ENCODE measurements at regions not wholly inside any gene's neighbourhood (a gene's known extent, or its start where the extent isn't known, plus 50 kb on each side); places are given as distances from the start of the nearest gene placed in this dataset.

DNA sequence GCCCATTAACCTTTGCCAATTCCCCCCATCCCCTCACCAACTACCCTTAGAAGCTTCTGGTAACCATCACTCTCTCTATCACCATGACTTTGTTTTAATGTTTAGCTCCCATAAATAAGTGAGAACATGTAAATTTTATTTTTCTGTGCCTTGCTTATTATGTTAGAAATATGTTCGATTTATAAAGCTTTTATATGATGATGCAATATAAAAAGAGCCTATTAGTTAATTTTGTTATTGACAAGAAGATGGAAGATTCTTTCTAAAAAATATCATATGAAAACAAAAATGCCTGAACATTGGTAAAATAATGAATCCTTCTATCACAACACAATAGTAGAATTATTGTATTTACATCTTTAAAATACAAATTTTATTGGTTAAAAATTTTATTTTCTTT is 836.1 kb upstream of the TMPRSS15 start:
- H3K4me1 Mint-ChIP-seq: no peaks in the 10 kb centered on the region
- H3K27me3 Mint-ChIP-seq: no peaks in the 10 kb centered on the region
- ATAC-seq (no peak), DNase-seq (no peak)
- H3K36me3 Mint-ChIP-seq (ENCODE audit: low read depth): no peaks in the 10 kb centered on the region
- H3K4me3 Mint-ChIP-seq: no peak overlapping the region
- H3K27ac Mint-ChIP-seq: no peak overlapping the region
- H3K9me3 ChIP-seq (ENCODE audit: control insufficient read depth, low read length, poor library complexity, severe bottlenecking): peaks cover 4% of the 10 kb centered on the region

DNA sequence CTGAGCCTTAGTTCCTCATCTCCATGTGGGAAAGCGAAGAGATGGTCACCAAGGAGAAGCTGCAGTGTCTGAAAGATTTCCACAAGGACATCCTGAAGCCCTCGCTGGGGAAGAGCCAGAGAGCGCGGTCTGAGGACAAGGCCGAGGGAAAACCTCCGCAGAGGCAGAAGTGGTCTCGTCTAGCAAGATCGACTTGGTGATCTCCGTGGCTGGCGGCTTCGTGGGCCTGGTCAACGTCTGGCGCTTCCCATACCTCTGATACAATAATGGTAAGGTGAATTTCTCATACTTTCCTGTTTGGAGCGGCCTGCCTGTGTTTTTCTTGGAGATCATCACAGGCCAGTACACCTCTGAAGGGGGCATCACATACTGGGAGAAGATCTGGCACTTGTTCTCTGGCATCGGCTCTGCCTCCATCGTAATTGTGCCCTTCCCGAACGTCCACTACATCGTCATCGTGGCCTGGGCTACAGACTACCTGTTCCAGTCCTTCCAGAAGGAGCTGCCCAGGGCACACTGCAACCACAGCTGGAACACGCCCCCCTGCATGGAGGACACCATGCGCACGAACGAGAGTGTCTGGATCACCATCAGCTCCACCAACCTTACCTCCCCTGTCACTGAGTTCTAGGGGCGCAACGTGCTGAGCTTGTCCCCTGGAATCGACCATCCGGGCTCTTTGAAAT is 841.1 kb upstream of the TMPRSS15 start:
- ATAC-seq (no peak), DNase-seq (no peak)
- Mint-ChIP-seq H3K27ac (no peak overlapping the region), H3K4me3 (no peak overlapping the region), H3K4me1 (no peaks in the 10 kb centered on the region), H3K36me3 (ENCODE audit: low read depth) (no peaks in the 10 kb centered on the region), H3K27me3 (no peaks in the 10 kb centered on the region)
- no peaks in the 10 kb centered on the region for H3K9me3 ChIP-seq (ENCODE audit: control insufficient read depth, low read length, poor library complexity, severe bottlenecking)

DNA sequence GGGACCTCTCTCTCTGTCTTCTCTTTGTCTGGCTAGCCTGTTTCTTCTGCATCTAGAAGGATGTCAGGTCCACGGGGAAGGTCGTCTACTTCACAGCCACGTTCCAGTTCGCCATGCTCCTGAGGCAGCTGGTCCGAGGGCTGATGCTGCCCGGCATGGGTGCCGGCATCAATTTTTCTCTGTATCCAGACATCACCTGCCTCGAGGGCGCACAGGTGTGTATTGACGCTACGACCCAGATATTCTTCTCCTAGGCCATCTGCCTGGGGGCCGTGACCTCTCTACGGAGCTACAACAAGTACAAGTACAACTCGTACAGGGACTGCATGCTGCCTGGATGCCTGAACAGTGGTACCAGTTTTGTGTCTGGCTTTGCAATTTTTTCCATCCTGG is 841.6 kb upstream of the TMPRSS15 start:
- Mint-ChIP-seq H3K27ac (no peak overlapping the region), H3K27me3 (no peaks in the 10 kb centered on the region), H3K4me1 (no peaks in the 10 kb centered on the region), H3K4me3 (no peak overlapping the region), H3K36me3 (ENCODE audit: low read depth) (no peaks in the 10 kb centered on the region)
- no peaks in the 10 kb centered on the region for H3K9me3 ChIP-seq (ENCODE audit: control insufficient read depth, low read length, poor library complexity, severe bottlenecking)
- no peak for ATAC-seq
- no peak for DNase-seq

DNA sequence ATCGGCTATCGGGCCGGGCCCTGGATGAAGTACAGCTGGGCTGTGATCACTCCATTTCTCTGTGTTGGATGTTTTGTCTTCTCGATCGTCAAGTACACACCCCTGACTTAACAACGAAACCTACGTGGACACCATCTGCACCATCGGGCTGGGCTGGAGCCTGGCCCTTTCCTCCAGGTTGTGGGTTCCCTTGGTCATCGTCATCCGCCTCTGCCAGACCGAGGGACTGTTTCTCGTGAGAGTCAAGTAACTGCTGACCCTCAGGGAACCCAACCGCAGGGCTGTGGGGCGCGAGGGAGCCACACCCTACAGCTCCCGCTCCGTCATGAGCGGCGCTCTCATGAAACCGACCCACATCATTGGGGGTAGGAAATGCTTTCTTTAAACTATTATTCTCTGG is 842.4 kb upstream of the TMPRSS15 start:
- Mint-ChIP-seq H3K36me3 (ENCODE audit: low read depth) (no peaks in the 10 kb centered on the region), H3K4me3 (no peak overlapping the region), H3K4me1 (no peaks in the 10 kb centered on the region), H3K27me3 (no peaks in the 10 kb centered on the region), H3K27ac (no peak overlapping the region)
- DNase-seq (no peak), ATAC-seq (no peak)
- no peaks in the 10 kb centered on the region for H3K9me3 ChIP-seq (ENCODE audit: control insufficient read depth, low read length, poor library complexity, severe bottlenecking)

DNA sequence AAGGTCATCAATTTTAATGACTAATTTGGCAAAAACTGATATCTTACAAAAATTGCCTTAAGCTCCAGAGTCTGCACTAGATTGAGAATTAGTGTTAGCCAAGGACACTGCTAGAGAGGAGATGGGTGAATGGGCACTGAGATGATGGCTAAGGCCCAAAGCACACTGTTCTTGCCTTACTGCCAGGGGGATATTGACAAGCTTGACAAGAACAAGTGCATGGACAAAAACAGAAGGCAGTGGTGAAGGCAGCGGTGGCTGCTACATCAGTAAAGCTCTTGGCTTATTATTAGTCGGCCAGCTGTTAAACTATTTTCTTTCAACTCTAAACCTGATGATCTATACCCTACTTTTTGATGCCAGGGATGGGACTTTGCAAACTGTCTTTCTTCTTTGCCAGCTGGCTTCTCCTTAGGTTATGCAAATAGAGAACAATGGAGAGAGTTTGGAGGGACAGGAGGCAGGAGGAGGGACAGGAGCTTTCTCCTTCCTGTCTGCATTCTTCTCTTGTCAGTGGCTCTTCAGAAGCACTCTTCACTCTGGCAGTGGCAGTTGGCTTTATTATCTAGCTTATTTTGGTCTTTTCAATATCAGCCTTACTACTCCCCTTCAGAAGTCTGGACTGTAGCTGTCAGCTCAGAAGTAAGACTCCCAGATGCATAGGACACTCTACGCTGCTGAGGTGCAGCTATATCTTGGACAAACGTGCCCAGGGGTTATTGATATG is 853.5 kb upstream of the TMPRSS15 start:
- Mint-ChIP-seq H3K27ac (no peak overlapping the region), H3K4me3 (no peak overlapping the region), H3K4me1 (no peaks in the 10 kb centered on the region), H3K27me3 (no peaks in the 10 kb centered on the region), H3K36me3 (ENCODE audit: low read depth) (no peaks in the 10 kb centered on the region)
- ATAC-seq (no peak), DNase-seq (no peak)
- peaks cover 3% of the 10 kb centered on the region for H3K9me3 ChIP-seq (ENCODE audit: control insufficient read depth, low read length, poor library complexity, severe bottlenecking)

DNA sequence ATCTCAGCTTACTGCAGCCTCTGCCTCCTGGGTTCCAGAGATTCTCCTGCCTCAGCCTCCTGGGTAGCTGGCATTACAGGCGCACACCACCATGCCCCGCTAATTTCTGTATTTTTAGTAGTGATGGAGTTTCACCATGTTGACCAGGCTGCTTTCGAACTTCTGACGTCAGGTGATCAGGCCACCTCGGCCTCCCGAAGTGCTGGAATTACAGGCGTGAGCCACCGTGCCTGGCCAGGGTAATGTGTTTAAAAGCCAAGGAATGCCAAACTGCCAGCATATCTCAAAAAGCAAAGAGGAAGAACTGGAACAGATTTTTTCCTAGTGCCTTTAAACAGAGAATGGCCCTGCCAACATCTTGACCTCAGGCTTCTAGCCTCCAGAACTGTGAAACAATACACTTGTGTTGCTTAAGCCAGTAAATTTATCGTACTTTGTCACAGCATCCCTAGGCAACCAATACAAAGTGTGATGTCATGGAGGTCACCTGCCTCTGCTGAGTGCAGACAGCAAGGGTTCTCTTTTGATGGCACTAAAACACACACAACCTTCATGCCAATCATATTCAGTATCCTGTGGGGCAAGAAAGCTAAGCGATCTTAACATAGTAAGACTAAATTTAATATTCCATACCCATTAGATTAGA is 858.3 kb upstream of the TMPRSS15 start:
- H3K27me3 Mint-ChIP-seq: no peaks in the 10 kb centered on the region
- H3K36me3 Mint-ChIP-seq (ENCODE audit: low read depth): no peaks in the 10 kb centered on the region
- no peaks in the 10 kb centered on the region for H3K4me1 Mint-ChIP-seq
- no peaks in the 10 kb centered on the region for H3K9me3 ChIP-seq (ENCODE audit: control insufficient read depth, low read length, poor library complexity, severe bottlenecking)
- H3K27ac Mint-ChIP-seq: no peak overlapping the region
- no peak for DNase-seq
- H3K4me3 Mint-ChIP-seq: no peak overlapping the region
- ATAC-seq: no peak

DNA sequence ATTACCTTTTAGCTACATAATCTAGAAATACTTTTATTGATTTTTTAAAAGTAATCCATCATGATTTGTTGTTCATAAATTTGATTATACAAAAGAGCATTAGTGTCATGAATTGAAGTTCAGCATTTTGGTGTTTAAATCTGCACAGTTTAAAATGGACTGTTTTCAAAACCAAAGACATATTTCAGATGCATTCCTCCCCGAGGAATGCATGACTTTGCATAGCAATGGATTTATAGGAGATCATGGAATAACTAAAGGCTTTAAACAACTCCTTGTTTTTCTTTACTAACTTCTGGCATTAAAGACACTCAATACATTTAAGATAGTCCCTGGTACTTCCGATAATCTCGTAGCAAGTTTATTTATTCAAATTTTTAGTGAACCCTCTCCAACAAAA is 863.1 kb upstream of the TMPRSS15 start:
- Mint-ChIP-seq H3K4me3 (no peak overlapping the region), H3K4me1 (no peaks in the 10 kb centered on the region), H3K27me3 (no peaks in the 10 kb centered on the region), H3K27ac (no peak overlapping the region), H3K36me3 (ENCODE audit: low read depth) (no peaks in the 10 kb centered on the region)
- no peak for DNase-seq
- ATAC-seq: no peak
- no peaks in the 10 kb centered on the region for H3K9me3 ChIP-seq (ENCODE audit: control insufficient read depth, low read length, poor library complexity, severe bottlenecking)

DNA sequence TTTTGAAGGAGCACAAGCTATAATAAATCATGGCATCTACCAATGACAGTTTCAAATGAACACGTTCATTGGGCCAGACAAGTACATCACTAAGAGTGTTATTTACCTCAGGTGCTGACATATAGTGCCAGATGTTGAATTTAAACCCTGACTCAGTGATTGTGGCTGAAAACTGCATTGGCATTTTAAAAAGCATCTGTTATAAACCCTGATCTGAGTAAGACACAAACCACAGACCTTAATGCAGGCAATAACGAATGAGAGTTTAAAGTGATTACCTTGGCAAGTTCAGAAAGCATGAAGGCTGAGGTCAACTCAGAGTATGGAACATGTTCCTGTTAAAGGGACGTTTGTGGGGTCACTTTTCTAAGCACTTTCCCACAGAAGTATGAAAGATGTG is 865.1 kb upstream of the TMPRSS15 start:
- H3K27ac Mint-ChIP-seq: no peak overlapping the region
- no peaks in the 10 kb centered on the region for H3K9me3 ChIP-seq (ENCODE audit: control insufficient read depth, low read length, poor library complexity, severe bottlenecking)
- no peaks in the 10 kb centered on the region for H3K36me3 Mint-ChIP-seq (ENCODE audit: low read depth)
- no peak overlapping the region for H3K4me3 Mint-ChIP-seq
- ATAC-seq (no peak), DNase-seq (no peak)
- no peaks in the 10 kb centered on the region for H3K4me1 Mint-ChIP-seq
- no peaks in the 10 kb centered on the region for H3K27me3 Mint-ChIP-seq

DNA sequence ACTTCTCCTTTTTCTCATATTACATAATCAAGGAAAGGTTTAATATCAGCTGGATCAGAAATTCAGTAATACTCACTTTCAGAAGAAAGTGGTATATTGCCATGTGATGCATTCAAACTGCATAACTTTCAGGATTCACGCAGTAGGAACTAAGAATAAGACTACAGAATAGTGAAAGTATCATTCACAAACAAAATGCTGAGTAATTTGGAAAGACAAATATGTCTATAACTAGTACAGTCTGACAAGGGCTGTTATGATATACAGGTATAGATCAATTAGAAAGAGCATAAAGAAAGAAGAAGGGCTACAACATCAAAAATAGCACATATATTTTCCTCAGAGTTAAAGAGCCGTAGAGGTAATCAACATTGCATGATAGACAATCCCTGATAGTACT is 871.5 kb upstream of the TMPRSS15 start:
- no peak overlapping the region for H3K4me3 Mint-ChIP-seq
- H3K9me3 ChIP-seq (ENCODE audit: control insufficient read depth, low read length, poor library complexity, severe bottlenecking): no peaks in the 10 kb centered on the region
- no peak for DNase-seq
- no peaks in the 10 kb centered on the region for H3K36me3 Mint-ChIP-seq (ENCODE audit: low read depth)
- ATAC-seq: no peak
- H3K27ac Mint-ChIP-seq: no peak overlapping the region
- no peaks in the 10 kb centered on the region for H3K27me3 Mint-ChIP-seq
- H3K4me1 Mint-ChIP-seq: no peaks in the 10 kb centered on the region

DNA sequence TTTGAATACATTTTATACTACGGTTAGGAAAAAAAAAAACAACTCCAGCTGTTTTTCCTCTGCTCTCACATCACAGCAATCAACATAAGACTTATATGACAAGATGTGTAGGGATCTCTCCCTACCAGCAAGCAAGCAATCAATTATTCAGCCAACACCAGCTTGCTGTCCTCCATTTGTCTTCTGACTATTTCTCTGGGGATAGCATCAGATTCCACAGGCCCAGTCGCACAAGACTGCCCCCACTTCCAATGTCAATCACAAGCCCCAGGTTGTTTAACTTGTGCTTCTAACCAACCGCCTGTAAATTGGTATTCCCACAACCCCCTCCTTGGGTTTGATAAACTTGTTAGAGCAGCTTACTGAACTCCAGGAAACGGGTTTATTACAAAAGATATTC is 873.1 kb upstream of the TMPRSS15 start:
- no peaks in the 10 kb centered on the region for H3K9me3 ChIP-seq (ENCODE audit: control insufficient read depth, low read length, poor library complexity, severe bottlenecking)
- Mint-ChIP-seq H3K4me3 (no peak overlapping the region), H3K36me3 (ENCODE audit: low read depth) (no peaks in the 10 kb centered on the region), H3K27ac (no peak overlapping the region), H3K4me1 (no peaks in the 10 kb centered on the region), H3K27me3 (no peaks in the 10 kb centered on the region)
- DNase-seq (no peak), ATAC-seq (no peak)

DNA sequence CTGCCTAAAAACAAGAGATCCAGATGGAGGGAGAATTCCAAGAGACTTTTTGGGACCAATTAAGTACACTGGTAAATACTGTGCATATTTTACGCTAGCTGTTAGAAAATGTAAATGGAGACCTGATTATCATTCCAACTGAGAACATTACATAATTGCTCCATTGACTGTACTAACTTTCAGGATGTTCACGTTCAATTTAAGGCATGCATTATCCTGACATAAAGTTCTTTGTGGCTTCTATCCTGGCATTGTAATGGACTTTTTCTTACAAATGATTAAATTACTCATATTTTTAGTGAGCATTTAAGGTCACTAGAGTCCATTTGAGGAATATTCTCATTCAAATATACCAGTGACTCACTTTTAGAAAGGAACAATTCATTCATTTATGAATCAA is 883.3 kb upstream of the TMPRSS15 start:
- DNase-seq (no peak), ATAC-seq (no peak)
- H3K27me3 Mint-ChIP-seq: no peaks in the 10 kb centered on the region
- H3K4me1 Mint-ChIP-seq: no peaks in the 10 kb centered on the region
- H3K9me3 ChIP-seq (ENCODE audit: control insufficient read depth, low read length, poor library complexity, severe bottlenecking): no peaks in the 10 kb centered on the region
- H3K27ac Mint-ChIP-seq: no peak overlapping the region
- no peaks in the 10 kb centered on the region for H3K36me3 Mint-ChIP-seq (ENCODE audit: low read depth)
- no peak overlapping the region for H3K4me3 Mint-ChIP-seq

DNA sequence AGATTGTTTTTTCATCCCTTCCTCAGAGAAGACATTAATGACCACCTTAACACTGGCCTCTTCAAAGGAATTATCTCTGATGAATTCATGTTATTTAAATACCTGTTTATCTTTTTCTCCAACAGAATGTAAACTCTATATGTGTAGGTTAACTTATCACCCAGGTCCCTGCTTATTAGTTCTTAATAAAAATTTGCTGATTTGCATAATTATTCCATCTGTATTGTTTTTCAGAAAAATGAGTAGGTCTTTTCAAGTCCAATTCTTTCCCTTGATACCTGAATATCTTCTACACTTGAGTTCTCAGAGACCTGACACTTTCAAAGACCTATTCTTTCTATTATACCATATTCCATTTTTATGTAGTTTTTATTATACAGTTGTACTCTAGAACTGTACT is 886.7 kb upstream of the TMPRSS15 start:
- ATAC-seq: no peak
- H3K4me1 Mint-ChIP-seq: no peaks in the 10 kb centered on the region
- H3K27ac Mint-ChIP-seq: no peak overlapping the region
- no peaks in the 10 kb centered on the region for H3K9me3 ChIP-seq (ENCODE audit: control insufficient read depth, low read length, poor library complexity, severe bottlenecking)
- H3K4me3 Mint-ChIP-seq: no peak overlapping the region
- no peak for DNase-seq
- H3K36me3 Mint-ChIP-seq (ENCODE audit: low read depth): no peaks in the 10 kb centered on the region
- H3K27me3 Mint-ChIP-seq: no peaks in the 10 kb centered on the region

DNA sequence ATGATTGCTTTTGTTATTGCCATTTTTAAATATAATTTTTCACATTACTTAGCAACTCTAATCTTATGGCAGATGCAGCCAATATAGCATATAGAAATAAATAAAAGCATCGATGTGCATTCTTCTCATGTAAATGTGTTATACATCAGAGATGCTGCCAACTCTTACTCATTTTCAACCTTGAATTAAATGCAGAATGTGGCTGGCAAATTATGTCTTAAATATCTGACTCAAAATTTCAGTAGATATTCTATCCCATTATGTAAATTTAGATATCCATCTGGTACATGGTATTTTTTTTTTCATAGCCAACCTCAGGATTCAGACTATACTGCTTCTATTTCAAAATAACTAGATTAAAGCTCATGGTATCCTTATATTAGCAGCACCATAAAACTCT is 916.7 kb upstream of the TMPRSS15 start:
- no peak for DNase-seq
- ATAC-seq: no peak
- no peaks in the 10 kb centered on the region for H3K27me3 Mint-ChIP-seq

DNA sequence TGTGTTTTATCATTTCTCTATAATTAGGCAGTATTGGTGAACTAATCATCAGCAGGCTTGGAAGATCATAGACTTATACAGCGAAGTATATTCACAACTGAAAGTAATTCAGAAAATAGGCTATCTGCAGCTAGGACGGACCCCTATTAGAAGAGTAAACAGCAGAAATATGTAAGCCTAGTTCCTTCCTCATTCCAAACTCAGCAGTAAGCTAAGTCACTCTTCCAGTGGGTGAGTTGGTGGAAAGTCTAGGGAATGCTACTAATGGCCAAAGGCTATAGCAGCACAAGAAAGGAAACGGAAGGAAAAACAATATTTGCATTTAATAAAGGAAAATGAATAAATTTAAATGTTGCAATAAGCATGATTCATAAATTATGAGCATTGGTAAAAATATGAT is 918.1 kb upstream of the TMPRSS15 start:
- ATAC-seq (no peak), DNase-seq (no peak)
- no peak overlapping the region for H3K27ac Mint-ChIP-seq
- no peaks in the 10 kb centered on the region for H3K36me3 Mint-ChIP-seq (ENCODE audit: low read depth)
- no peak overlapping the region for H3K4me3 Mint-ChIP-seq
- H3K27me3 Mint-ChIP-seq: no peaks in the 10 kb centered on the region
- no peaks in the 10 kb centered on the region for H3K9me3 ChIP-seq (ENCODE audit: control insufficient read depth, low read length, poor library complexity, severe bottlenecking)
- no peaks in the 10 kb centered on the region for H3K4me1 Mint-ChIP-seq

More for the DNA sequence above, 916.7 kb upstream of the TMPRSS15 start:
- no peaks in the 10 kb centered on the region for H3K9me3 ChIP-seq (ENCODE audit: control insufficient read depth, low read length, poor library complexity, severe bottlenecking)
- Mint-ChIP-seq H3K4me1 (no peaks in the 10 kb centered on the region), H3K27ac (no peak overlapping the region), H3K4me3 (no peak overlapping the region), H3K36me3 (ENCODE audit: low read depth) (no peaks in the 10 kb centered on the region)
